BLaER1 (cell line): ENCODE measurements at regions not wholly inside any gene's neighbourhood (a gene's known extent, or its start where the extent isn't known, plus 50 kb on each side); places are given as distances from the start of the nearest gene placed in this dataset.

Source experiments
- H3K27ac ChIP-seq: shearing (Covaris generic); formaldehyde crosslinking; 2 replicates; pipeline ENCODE4 v1.8.1; 2022
- H3K27me3 ChIP-seq: shearing (Covaris generic); formaldehyde crosslinking; 2 replicates; pipeline ENCODE4 v1.8.1; 2022
- H3K36me3 ChIP-seq: shearing (Covaris generic); formaldehyde crosslinking; 2 replicates; pipeline ENCODE4 v1.8.1; 2022
- H3K4me1 ChIP-seq: shearing (Covaris generic); formaldehyde crosslinking; 2 replicates; pipeline ENCODE4 v1.8.1; 2022
- H3K4me2 ChIP-seq: shearing (Covaris generic); formaldehyde crosslinking; 2 replicates; pipeline ENCODE4 v1.8.1; 2022
- H3K4me3 ChIP-seq: shearing (Covaris generic); formaldehyde crosslinking; 2 replicates; pipeline ENCODE4 v1.8.1; 2022
- H3K9ac ChIP-seq: shearing (Covaris generic); formaldehyde crosslinking; 2 replicates; pipeline ENCODE4 v1.8.1; 2022
- H3K9me3 ChIP-seq: shearing (Covaris generic); formaldehyde crosslinking; 2 replicates; pipeline ENCODE4 v1.8.1; 2022
- H4K20me1 ChIP-seq: shearing (Covaris generic); formaldehyde crosslinking; 2 replicates; pipeline ENCODE4 v1.8.1; 2022
- Cebpa-rat ChIP-seq: shearing (Covaris generic); IDR thresholded peaks from 2 replicates; pipeline ENCODE4 v1.8.1; 2022

DNA sequence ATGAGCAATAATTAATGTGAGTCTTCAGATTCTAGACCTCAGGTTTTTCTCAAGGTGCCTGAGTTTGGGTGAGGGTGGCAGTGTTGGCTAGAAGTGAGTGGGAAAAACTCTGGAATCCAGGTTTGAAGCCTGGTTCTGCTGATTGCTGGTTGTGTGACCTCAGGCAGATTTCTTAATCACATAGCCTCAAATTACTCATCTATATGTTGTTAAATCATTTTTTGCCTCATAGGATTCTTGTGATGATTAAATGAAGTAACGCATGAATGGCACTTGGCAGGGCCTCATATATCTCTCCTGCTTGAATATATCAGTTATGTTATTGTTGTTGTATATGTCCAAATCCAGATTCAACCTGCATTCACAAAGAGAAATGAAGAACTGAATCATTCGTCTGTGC, 60.5 kb downstream of the NR2F2 start:
- no peaks in the 10 kb centered on the region for H3K36me3 ChIP-seq
- no peaks in the 10 kb centered on the region for H3K27me3 ChIP-seq
- H4K20me1 ChIP-seq, result no peaks in the 10 kb centered on the region
- no peak for TF ChIP-seq Cebpa-rat
- no peak overlapping the region for H3K4me2 ChIP-seq
- H3K27ac ChIP-seq, result no peak overlapping the region
- no peaks in the 10 kb centered on the region for H3K9me3 ChIP-seq
- no peak overlapping the region for H3K9ac ChIP-seq
- H3K4me1 ChIP-seq, result no peaks in the 10 kb centered on the region
- no peak overlapping the region for H3K4me3 ChIP-seq

DNA sequence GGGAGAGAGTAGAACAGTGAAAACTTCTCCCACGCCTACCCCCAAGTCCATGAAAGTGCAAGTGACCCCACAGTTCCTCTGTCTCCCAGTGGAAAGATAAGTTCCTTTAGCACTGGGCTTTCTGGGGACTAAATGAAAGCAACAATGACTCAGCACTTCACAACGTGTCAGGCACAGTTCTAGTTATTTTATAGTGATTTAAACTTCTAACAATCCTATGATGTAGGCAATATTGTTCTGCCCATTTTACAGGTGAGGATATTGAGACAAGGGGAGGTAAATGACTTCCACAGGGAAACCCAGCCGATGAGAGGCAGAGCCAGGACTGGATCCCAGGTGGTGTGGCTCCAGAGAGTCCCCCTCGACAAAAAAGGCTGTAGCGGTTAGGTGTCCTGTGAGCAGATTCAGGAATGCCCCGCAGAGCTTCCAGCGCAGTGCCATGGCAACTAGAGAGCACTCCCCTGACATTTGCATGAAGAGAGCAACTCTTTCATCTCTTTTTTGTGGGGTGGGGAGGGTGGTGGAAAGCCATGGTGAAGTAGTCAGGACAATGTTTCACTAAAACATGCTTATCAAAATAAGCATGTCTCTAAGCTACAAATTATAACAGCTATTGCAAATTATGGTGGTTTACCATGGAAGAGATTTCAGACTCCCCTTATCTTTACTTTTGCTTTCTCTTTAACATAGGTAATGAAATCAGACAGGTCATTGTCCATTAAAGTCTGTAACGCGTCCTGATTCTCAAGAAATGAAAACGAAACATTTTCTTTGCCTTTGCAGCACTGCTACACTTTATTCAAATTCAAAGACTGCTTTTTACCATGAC, 62.1 kb downstream of the NR2F2 start:
- H3K36me3 ChIP-seq, result no peaks in the 10 kb centered on the region
- H3K4me3 ChIP-seq, result no peak overlapping the region
- H4K20me1 ChIP-seq, result no peaks in the 10 kb centered on the region
- no peaks in the 10 kb centered on the region for H3K9me3 ChIP-seq
- H3K9ac ChIP-seq, result no peak overlapping the region
- no peaks in the 10 kb centered on the region for H3K27me3 ChIP-seq
- no peak overlapping the region for H3K27ac ChIP-seq
- H3K4me2 ChIP-seq, result no peak overlapping the region
- TF ChIP-seq Cebpa-rat, result no peak
- no peaks in the 10 kb centered on the region for H3K4me1 ChIP-seq

DNA sequence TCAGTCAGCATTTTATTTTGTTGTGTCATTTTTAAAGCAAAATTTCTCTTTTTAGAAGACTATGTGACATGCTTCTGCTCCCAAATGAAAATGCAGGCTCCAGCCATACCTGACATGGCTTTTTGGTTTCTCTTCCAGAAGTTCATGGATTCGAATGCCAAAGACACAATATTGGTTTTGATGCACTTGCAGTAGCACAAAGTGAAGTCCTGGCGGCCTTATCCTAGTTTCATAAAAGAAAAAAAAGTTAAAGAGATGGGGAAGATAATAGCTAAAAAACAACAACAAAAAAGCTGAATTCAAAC, 62.7 kb downstream of the NR2F2 start:
- no peaks in the 10 kb centered on the region for H4K20me1 ChIP-seq
- no peaks in the 10 kb centered on the region for H3K4me1 ChIP-seq
- H3K9ac ChIP-seq, result no peak overlapping the region
- H3K9me3 ChIP-seq, result no peaks in the 10 kb centered on the region
- H3K27ac ChIP-seq, result no peak overlapping the region
- TF ChIP-seq Cebpa-rat, result no peak
- no peaks in the 10 kb centered on the region for H3K36me3 ChIP-seq
- no peak overlapping the region for H3K4me3 ChIP-seq
- H3K4me2 ChIP-seq, result no peak overlapping the region
- H3K27me3 ChIP-seq, result no peaks in the 10 kb centered on the region

DNA sequence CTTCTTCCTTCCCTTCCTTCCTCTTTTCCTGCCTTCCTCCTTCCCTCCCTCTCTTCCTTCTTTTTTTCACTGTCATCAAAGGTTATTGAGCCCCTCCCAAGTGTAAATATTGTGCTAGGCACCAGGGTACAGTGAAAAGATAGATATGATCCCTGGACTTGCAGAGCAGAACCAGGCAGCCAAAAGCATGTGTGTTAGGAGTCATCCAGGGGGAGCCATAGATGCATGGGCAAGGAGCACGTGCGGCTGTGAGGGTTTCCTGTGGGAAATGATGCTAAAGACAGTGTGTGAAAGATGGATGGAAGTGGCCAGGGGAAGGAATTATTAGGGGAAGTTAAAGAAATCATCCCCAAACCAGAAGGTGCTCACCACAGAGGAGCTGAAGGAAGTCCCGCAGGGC, 65.2 kb downstream of the NR2F2 start:
- Histone ChIP-seq H3K9me3 (no peaks in the 10 kb centered on the region), H3K27me3 (no peaks in the 10 kb centered on the region), H3K4me3 (no peak overlapping the region), H4K20me1 (no peaks in the 10 kb centered on the region), H3K27ac (no peak overlapping the region), H3K4me1 (no peaks in the 10 kb centered on the region), H3K9ac (no peak overlapping the region), H3K36me3 (no peaks in the 10 kb centered on the region), H3K4me2 (no peak overlapping the region)
- no peak for TF ChIP-seq Cebpa-rat

DNA sequence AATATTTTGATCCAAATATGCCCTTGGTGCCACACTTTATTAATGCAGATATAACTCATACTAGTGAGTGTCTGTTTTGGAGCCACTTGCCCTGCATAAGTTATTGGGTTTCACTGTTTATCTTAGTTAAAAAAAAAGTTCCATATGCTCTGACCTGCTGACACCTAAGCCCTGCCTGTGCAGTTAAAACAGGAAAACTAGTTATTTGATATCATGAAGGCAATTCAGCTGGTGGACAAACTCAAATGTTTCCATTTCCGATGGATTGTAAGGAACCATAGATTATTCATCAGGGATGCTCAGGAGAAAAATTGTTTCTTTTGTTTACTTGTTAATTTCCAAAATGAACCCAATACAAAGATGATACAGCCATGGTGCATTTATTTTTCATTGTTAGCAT, 68.3 kb downstream of the NR2F2 start:
- Histone ChIP-seq H3K4me2 (no peak overlapping the region), H3K4me1 (no peaks in the 10 kb centered on the region), H3K27ac (no peak overlapping the region), H3K27me3 (no peaks in the 10 kb centered on the region), H3K9ac (no peak overlapping the region), H3K36me3 (no peaks in the 10 kb centered on the region), H3K4me3 (no peak overlapping the region), H4K20me1 (no peaks in the 10 kb centered on the region), H3K9me3 (no peaks in the 10 kb centered on the region)
- TF ChIP-seq Cebpa-rat, result no peak

DNA sequence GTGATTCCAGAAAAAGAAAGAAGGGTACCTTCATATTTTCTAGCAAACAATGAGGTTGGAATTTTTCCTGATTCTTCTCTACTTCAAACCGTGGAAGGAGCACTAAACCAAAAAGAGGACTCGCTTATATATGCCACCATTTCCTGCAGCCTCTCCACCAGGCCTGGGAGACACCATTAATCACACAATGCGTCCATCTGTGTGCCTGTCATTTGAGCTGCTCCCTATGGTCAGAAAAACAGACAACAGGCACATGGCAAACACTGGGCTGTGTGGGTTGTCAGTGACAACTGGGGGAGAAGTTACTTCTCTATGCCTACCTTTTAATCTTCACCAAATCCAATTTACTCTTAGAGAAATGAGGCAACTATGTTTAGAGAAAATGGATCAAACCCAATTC, 71.9 kb downstream of the NR2F2 start:
- H3K36me3 ChIP-seq, result no peaks in the 10 kb centered on the region
- H3K4me1 ChIP-seq, result no peaks in the 10 kb centered on the region
- H3K4me3 ChIP-seq, result no peak overlapping the region
- H3K4me2 ChIP-seq, result no peak overlapping the region
- no peak for TF ChIP-seq Cebpa-rat
- H3K9ac ChIP-seq, result no peak overlapping the region
- peaks cover 6% of the 10 kb centered on the region; the same call in 1 of the 2 replicates for H3K27me3 ChIP-seq
- no peak overlapping the region for H3K27ac ChIP-seq
- H3K9me3 ChIP-seq, result no peaks in the 10 kb centered on the region
- no peaks in the 10 kb centered on the region for H4K20me1 ChIP-seq

DNA sequence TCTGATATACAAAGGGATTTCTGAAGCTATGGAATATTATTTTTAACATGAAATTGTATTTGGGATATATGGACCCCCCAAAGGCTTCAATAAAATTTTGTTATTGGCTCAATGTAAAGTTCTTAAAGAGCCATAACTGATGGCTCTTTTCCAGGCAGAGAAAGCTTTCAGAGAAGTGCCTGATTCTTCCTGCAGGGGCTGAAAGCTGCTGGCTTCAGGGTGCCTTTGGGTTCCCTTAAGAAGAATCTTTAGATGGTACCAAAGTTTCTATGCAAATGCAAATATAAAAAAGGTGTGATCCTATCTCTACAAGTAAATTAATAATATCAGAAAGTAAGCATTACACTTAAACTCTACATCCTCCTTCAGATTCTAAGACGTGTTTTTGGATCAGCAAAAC, 72.6 kb downstream of the NR2F2 start:
- no peaks in the 10 kb centered on the region for H3K9me3 ChIP-seq
- no peak overlapping the region for H3K27ac ChIP-seq
- no peak overlapping the region for H3K4me3 ChIP-seq
- H3K36me3 ChIP-seq, result no peaks in the 10 kb centered on the region
- H4K20me1 ChIP-seq, result no peaks in the 10 kb centered on the region
- H3K9ac ChIP-seq, result no peak overlapping the region
- no peak overlapping the region for H3K4me2 ChIP-seq
- no peak for TF ChIP-seq Cebpa-rat
- H3K27me3 ChIP-seq, result peaks cover 6% of the 10 kb centered on the region; the same call in 1 of the 2 replicates
- H3K4me1 ChIP-seq, result no peaks in the 10 kb centered on the region

DNA sequence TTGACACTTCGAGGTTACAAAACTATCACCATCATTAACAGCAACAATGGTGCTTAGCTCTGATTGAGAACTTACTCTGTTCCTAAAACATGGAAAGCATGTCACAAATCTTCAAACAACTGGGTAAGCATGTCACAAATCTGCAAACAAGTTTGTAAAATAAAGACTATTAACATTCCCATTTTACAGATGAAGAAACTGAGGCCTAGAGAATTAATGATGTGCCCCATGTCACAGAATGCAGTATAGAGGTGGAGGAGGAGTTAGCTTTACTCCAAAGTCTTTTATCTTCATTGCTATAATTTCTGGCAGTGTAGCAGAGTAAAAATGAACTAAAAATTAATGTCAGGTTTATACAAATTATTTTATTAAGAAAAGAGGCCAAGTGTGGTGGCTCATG, 73.4 kb downstream of the NR2F2 start:
- Histone ChIP-seq H4K20me1 (no peaks in the 10 kb centered on the region), H3K4me3 (no peak overlapping the region), H3K4me2 (no peak overlapping the region), H3K27ac (no peak overlapping the region), H3K36me3 (no peaks in the 10 kb centered on the region), H3K27me3 (peaks cover 12% of the 10 kb centered on the region), H3K9me3 (peaks cover 4% of the 10 kb centered on the region; the same call in 1 of the 2 replicates), H3K9ac (no peak overlapping the region), H3K4me1 (no peaks in the 10 kb centered on the region)
- TF ChIP-seq Cebpa-rat, result no peak

DNA sequence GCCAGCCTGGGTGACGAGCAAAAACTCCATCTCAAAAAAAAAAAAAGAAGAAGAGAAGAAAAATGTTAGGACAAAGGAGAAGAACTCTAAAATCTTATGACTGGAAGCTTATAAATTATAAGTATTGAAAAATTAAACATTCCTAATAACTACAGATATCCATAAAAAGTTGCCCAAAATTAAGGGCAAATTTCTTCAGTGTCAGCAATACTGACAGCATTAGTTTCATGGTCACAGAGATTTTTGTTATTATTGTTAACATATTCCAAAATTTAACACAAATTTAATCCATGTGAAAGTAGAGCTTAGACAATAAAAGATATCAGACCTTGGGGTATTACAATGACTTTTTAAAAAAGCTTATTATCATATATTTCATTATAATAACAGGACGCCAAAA, 74.1 kb downstream of the NR2F2 start:
- Histone ChIP-seq H3K36me3 (no peaks in the 10 kb centered on the region), H3K27ac (no peak overlapping the region)

DNA sequence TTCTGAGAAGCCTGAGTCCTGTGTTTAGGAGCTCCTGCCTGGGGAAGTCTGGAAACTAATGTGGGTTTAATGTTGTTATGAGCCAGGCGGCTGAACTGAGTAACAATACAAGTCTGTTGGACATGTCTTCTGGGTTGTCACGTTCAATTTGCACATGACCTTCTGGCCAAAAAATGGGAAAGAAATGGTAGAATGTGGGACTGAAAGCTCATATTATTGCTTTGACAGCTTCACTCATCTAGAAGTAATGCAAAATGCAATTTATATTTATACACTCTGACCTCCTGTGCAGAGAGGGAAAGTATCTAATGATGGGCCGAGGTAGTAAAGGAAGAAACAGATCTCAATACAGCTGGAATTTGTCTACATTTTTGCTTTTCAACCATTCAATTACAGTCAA, 75.8 kb downstream of the NR2F2 start:
- Histone ChIP-seq H3K4me3 (no peak overlapping the region), H3K36me3 (no peaks in the 10 kb centered on the region), H3K27ac (no peak overlapping the region), H3K4me1 (no peaks in the 10 kb centered on the region), H4K20me1 (peaks cover 12% of the 10 kb centered on the region; the same call in 1 of the 2 replicates), H3K4me2 (no peak overlapping the region), H3K9ac (no peak overlapping the region), H3K27me3 (peaks cover 36% of the 10 kb centered on the region), H3K9me3 (peaks cover 20% of the 10 kb centered on the region)
- no peak for TF ChIP-seq Cebpa-rat

More for the DNA sequence above, 74.1 kb downstream of the NR2F2 start:
- peaks cover 18% of the 10 kb centered on the region for H3K27me3 ChIP-seq
- H3K4me1 ChIP-seq, result no peaks in the 10 kb centered on the region
- no peaks in the 10 kb centered on the region; the same call in 1 of the 2 replicates for H4K20me1 ChIP-seq
- peaks cover 10% of the 10 kb centered on the region for H3K9me3 ChIP-seq
- TF ChIP-seq Cebpa-rat, result no peak
- H3K9ac ChIP-seq, result no peak overlapping the region
- no peak overlapping the region for H3K4me3 ChIP-seq
- H3K4me2 ChIP-seq, result no peak overlapping the region

DNA sequence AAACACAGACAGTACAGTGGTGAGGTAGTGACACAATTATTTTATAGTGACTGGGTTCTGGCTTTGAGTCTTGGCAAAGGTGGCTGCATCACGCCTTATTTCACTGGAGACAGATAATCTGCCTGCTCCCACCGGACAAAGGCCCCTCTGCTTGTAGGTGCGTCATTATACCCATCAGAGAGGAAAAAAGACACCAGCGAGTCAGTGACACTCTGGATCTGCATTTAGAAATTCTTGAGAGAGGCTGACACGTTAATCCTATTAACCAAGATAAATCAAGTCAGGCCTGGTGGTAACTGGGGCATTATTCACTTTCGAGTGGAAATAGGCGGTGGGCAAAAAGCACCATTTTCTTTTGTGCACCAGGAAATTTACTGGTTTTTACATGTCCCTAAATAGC, 76.2 kb downstream of the NR2F2 start:
- Histone ChIP-seq H3K27ac (no peak overlapping the region), H3K4me1 (no peaks in the 10 kb centered on the region), H3K27me3 (peaks cover 40% of the 10 kb centered on the region), H3K36me3 (no peaks in the 10 kb centered on the region), H3K9me3 (peaks cover 20% of the 10 kb centered on the region), H3K9ac (no peak overlapping the region), H3K4me2 (no peak overlapping the region), H3K4me3 (no peak overlapping the region), H4K20me1 (peaks cover 16% of the 10 kb centered on the region; the same call in 1 of the 2 replicates)
- TF ChIP-seq Cebpa-rat, result no peak
